K562 (cell line): ENCODE measurements at regions not wholly inside any gene's neighbourhood (a gene's known extent, or its start where the extent isn't known, plus 50 kb on each side); places are given as distances from the start of the nearest gene placed in this dataset.

Experiments
- C11orf30 ChIP-seq: fragments of 450-650 bp; IDR thresholded peaks from 2 replicates; pipeline ENCODE4 v1.6.1; 2016; ENCODE audit warnings: low read depth, mild to moderate bottlenecking
- CBX5 ChIP-seq: IDR thresholded peaks from 2 replicates; pipeline ENCODE4 v1.6.1; 2014; ENCODE audit warnings: low read depth, borderline replicate concordance
- EGR1 ChIP-seq: fragments of 450-650 bp; conservative IDR thresholded peaks from 2 replicates; pipeline ENCODE4 v1.6.1; 2017; ENCODE audit warnings: mild to moderate bottlenecking
- GTF3C2 ChIP-seq: IDR thresholded peaks from 3 replicates; pipeline ENCODE4 v1.6.1; 2011; ENCODE audit warnings: borderline replicate concordance, mild to moderate bottlenecking, moderate library complexity; ENCODE audit not compliant: insufficient read length; ENCODE audit errors: extremely low read depth
- ID3 ChIP-seq, 2 experiments: fragments of 250-450 bp in 1 of 2; fragments of 450-650 bp in 1 of 2; sonication (Bioruptor Pico) in 1 of 2; IDR thresholded peaks; 2 replicates each; pipeline versions ENCODE4 v1.6.1 to v1.8.0; 2016 to 2021; ENCODE audit warnings: mild to moderate bottlenecking in 2 of 2, moderate library complexity in 2 of 2, missing compliant biosample characterization in 1 of 2, missing genetic modification characterization in 1 of 2
- MCM2 ChIP-seq: fragments of 450-650 bp; IDR thresholded peaks from 2 replicates; pipeline ENCODE4 v1.6.1; 2017; ENCODE audit warnings: low read depth, mild to moderate bottlenecking
- MTF1 ChIP-seq: fragments of 250-450 bp; sonication (Bioruptor Pico); IDR thresholded peaks from 2 replicates; pipeline ENCODE4 v1.9.0; 2021; ENCODE audit warnings: moderate library complexity, mild to moderate bottlenecking, inconsistent platforms, borderline replicate concordance
- NR1H2 ChIP-seq: sonication (generic); formaldehyde crosslinking; IDR thresholded peaks from 2 replicates; pipeline ENCODE4 v1.4.0; 2020; ENCODE audit warnings: mild to moderate bottlenecking, missing genetic modification reagents
- RERE ChIP-seq: sonication (generic); formaldehyde crosslinking; IDR thresholded peaks from 2 replicates; pipeline ENCODE4 v1.8.0; 2023; ENCODE audit warnings: missing genetic modification reagents, mild to moderate bottlenecking, borderline replicate concordance
- SREBF2 ChIP-seq: sonication (generic); formaldehyde crosslinking; IDR thresholded peaks from 2 replicates; pipeline ENCODE4 v1.4.0; 2020; ENCODE audit warnings: mild to moderate bottlenecking, missing genetic modification reagents
- USF1 ChIP-seq: sonication (generic); formaldehyde crosslinking; IDR thresholded peaks from 2 replicates; pipeline ENCODE4 v1.9.0; 2022; ENCODE audit warnings: mild to moderate bottlenecking, missing genetic modification reagents
- ZNF431 ChIP-seq: sonication (generic); formaldehyde crosslinking; IDR thresholded peaks from 2 replicates; pipeline ENCODE4 v1.8.0; 2022; ENCODE audit warnings: mild to moderate bottlenecking, missing genetic modification reagents
- ZNF696 ChIP-seq: fragments of 250-450 bp; sonication (Bioruptor Pico); conservative IDR thresholded peaks from 2 replicates; pipeline ENCODE4 v1.4.0; 2020; ENCODE audit warnings: mild to moderate bottlenecking, moderate library complexity

GRCh38 chr13:111017755-111018459, 97.2 kb upstream of the ARHGEF7 start (continued):
- no peak for TF ChIP-seq GTF3C2
- TF ChIP-seq USF1 = no peak
- no peak for TF ChIP-seq MTF1 (CRISPR knock-in tag)
- no peak for TF ChIP-seq ID3 (CRISPR knock-in tag; IDR thresholded peaks at IDR 0.05)
- TF ChIP-seq ID3 (tag; IDR thresholded peaks at IDR 0.05) = no peak
- no peak for TF ChIP-seq MCM2
- TF ChIP-seq RERE (CRISPR knock-in tag) = no peak
- TF ChIP-seq EGR1 = no peak
- TF ChIP-seq NR1H2 (CRISPR knock-in tag) = no peak
- TF ChIP-seq C11orf30 = no peak
- TF ChIP-seq CBX5 = no peak
- TF ChIP-seq ZNF696 (CRISPR knock-in tag) = no peak
- TF ChIP-seq ZNF431 (CRISPR knock-in tag) = no peak
- TF ChIP-seq SREBF2 (CRISPR knock-in tag) = no peak
- TF ChIP-seq, all 486 proteins: peak for 6
